GM19351 (cell line): ENCODE measurements at regions not wholly inside any gene's neighbourhood (a gene's known extent, or its start where the extent isn't known, plus 50 kb on each side); places are given as distances from the start of the nearest gene placed in this dataset.
"Not testable (repeated sequence)": the region's sequence is repeated elsewhere in the genome, so short reads cannot be mapped to it uniquely, and the experiment has no call there.

Experiments
- ATAC-seq: cut with Tn5 transposase; IDR thresholded peaks from one replicate; pipeline ENCODE4 v1.9.1; 2021; ENCODE audit warnings: mild to moderate bottlenecking, moderate library complexity; ENCODE audit not compliant: unreplicated experiment

- no peak for ATAC-seq
Observed at GRCh38 chr6:26173836-26174145, 86.6 kb downstream of the HFE start.

DNA sequence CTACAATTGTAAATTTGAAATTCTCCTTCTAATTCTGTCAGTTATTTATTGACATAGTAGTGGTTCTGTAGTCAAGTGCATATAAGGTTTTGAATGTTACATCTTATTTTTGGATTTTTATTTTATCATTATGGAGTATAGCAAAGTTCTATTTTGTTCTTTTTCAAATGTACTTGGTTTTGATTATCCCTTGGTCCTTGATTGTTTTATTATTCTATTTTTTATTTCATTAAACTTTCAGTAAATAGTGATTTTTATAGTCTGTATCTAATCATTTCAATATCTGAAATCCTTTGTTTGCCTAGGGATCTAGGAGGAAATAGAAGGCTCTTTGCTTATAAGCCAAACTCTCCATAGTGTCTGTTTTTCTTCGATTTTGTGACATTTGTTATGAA is 87.8 kb downstream of the HFE start:
- no peak for ATAC-seq

DNA sequence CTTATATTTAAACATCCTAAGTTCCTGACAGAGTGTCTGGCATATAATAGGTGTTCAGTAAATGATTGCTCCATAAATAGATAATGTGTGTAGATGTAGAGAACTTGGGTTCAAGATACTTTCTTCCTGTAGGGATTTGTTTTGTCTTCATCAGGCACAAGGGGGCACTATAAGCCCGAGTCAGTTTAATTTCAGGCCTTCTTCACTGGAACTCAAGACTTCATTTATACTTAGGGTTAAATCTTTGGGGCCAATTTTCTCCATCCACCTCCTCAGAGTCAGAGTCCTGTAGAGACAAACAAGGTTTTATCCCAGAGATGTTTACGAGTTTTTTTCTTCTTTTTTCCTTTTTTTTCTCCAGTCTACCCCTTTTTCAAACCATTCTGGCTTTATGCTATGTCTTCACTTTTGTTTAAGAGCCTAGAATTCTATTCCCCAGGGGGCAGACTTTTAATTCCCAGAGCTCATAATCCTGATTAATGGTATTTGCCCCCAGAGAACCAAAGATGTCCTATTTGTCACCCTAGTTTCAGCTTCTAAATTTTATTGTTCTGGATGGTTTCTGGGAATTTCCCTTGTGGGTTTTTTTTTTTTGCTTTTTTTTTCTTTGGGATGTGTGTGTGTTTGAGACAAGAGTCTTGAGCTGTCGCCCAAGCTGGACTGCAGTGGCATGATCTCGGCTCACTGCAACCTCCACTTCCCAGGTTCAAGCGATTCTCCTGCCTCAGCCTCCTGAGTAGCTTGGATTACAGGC is 88.4 kb downstream of the HFE start:
- no peak for ATAC-seq

DNA sequence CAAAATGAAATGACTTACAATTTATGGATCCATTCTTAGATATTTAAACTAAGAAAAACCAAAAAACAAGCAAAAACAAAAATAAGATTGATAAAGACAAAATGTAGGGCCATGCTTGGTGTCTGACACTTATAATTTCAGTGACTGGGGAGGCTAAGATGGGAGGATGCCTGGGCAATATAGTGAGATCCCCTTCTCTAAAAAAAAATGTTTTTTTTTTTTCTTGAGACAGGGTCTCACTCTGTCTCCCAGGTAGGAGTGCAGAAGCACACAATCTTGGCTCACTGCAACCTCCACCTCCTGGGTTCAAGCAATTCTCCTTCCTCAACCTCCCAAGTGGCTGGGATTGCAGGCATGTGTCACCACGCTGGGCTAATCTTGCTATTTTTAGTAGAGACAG is 92.4 kb downstream of the HFE start:
- no peak for ATAC-seq

DNA sequence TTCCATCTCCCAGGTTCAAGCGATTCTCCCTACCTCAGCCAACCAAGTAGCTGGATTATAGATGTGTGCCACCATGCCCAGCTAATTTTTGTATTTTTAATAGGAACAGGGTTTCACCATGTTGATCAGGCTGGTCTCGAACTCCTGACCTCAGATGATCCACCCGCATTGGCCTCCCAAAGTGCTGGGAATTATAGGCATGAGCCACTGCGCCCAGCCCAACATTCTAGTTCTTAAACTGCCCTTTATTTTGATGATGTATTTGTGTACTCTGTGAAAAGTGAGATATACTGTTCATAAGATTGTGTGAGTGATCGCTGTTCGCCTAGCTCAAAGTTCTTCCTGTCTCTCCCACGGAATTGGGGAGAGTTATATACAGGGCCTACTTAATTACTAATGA is 93.1 kb downstream of the HFE start:
- no peak for ATAC-seq

- no peak for ATAC-seq
Observed at GRCh38 chr6:26183237-26183580, 96.0 kb downstream of the HFE start.

- ATAC-seq: no peak
Observed at GRCh38 chr6:26183581-26184366, 96.5 kb downstream of the HFE start.

DNA sequence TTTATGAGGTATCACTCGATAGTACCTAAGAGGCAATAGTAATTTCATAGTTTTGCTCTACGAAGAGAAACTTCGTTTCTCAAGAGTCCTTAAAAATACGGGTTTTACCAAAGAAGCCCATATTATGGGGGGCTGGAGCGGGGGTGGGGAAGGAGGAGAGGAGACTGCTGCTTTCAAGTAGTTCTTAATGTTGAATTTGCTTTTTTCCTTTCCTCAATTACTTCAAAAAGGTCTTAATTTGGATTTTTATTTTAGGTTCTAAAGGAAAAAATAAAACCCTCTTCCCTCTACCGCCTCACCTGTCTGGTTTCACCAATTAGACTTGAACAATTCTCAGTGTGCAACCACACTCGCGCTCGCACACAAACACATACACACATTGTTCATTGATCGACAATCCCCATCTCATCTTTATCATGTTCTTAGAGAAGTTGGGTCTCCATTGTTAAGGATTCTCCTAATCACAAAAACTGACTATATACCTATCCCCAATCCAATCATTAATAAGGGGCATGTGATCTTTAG is 97.2 kb downstream of the HFE start:
- ATAC-seq: no peak

- no peak for ATAC-seq
Observed at GRCh38 chr6:26185004-26185403, 97.8 kb downstream of the HFE start.

DNA sequence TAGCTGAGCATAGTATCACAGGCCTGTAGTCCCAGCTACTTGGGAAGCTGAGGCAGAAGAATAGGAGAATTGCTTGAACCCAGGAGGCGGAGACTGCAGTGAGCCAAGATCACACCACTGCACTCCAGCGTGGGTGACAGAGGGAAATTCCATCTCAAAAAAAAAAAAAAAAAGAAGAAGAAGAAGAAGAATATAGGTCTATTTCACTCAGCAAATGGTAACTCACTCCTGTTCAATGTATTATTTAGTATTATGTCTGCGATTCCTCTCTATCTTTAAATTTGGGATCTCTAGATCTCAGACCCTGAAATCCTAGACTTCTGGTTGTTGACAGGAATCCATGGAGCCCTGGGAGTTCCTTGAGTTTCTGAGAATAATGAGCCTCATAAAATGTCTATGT is 98.6 kb downstream of the HFE start:
- ATAC-seq: no peak

DNA sequence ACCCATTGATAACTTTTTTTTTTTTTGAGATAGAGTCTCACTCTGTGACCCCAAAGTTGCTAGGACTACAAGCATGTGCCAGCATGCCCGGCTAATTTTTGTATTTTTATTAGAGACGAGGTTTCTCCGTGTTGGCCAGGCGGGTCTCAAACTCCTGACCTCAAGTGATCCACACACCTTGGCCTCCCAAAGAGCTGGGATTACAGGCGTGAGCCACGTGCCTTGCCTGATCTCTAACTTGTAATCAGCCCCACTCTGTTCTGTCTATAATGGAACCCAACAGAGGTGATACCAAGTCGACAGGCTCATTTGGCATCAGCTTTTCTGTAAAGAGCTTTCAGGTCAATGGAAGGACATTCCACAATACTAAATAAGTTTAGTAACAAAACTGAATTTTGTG is 99.4 kb downstream of the HFE start:
- ATAC-seq: no peak

GRCh38 chr6:26187292-26187691 is 100.1 kb downstream of the HFE start:
- ATAC-seq: no peak

- peak; percentile 37 for ATAC-seq
Observed at GRCh38 chr6:26187981-26188635, 100.9 kb downstream of the HFE start.

DNA sequence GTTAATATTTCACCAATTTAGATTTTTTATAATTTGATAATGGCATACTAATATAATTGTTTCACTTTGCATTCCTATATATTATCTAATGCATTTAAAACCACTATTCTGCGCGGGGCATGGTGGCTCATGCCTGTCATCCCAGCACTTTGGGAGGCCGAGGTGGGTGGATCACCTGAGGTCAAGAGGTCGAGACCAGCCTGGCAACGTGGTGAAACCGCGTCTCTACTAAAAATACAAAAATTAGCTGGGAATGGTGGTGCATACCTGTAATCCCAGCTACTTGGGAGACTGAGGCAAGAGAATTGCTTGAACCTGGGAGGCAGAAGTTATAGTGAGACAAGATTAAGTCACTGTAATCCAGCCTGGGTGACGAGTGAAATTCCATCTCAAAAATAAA is 104.3 kb downstream of the HFE start:
- ATAC-seq: not testable (repeated sequence)

DNA sequence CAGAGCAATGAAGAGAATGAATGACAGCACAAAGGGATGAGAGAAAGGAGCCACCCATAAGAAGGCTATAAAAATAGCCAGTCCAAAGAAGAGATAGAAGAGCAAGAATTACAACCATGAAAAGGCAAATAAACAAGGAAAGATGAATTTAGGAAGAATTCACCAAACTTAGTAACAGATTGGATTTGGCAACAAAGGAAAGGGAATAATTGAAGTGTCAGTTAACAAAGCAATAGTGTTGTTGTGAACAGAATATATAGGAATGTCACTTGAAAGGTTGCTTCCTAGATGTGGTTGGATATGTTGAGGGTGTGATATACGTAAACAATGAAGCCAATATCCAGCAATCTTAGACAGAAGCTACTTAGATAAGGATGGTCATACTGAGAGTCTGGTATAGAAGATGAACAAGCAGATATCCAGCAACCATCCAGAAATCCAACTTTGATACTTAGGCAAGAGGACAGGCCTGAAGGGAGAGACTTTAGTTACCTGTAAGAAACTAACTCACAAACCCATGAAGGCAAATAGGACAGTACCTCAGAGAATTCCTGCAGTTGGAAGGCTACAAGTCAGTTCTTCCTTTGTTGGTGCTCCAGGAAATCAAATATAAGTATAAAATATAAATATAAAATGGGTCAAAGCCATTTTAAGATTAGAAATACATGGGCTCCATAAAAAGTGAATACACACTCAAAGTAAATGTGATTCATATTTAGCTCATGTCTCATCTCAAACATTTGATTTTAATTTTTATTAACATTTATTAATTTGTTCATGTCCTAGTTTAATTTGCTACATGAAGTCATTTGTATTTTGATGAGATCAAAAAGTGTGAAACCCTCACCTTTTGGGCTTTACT is 106.5 kb downstream of the HFE start:
- no peak for ATAC-seq

DNA sequence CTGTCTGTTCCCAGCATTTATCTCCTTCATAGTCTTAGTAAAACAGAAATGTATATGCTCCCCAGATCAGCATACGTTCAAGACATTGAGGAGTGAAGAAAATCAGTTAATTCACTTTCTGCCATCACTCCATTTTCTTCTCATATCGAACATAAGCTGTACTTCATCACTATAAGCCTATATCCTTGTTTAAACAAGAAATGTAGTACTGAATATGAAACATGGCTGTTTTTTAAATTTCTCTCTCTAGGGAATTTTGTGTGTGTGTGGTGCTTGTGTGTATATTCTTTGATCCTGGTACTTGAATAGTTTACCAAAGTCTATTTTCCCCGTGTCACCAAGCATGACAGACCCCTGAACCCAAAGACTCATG is 107.1 kb downstream of the HFE start:
- ATAC-seq: no peak

DNA sequence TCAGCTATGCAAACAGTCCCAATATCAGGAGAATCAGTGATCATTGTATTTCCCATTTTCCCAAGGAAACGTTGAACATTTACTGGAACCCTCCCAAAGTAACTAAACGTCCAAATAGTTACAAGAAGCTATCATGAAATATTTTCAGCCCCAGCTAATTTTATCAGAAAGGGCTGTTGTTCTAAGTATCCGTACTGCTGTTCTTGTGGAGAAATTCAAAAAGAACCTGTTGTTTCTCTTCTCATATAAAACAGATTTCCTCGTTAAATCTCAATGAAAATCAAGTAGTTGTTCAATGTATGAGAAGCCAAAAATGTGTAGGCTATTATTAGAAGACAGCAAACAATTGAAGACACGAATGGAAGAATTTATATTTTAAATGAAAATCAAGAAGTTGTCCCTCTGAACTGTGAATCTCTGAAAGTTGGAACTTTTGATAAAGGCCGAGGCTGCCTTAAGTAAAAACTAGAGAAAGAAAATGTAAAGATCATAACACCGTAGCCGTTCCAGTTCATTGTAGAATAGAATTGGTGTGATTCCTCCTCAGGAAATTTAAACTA is 107.7 kb downstream of the HFE start:
- no peak for ATAC-seq

DNA sequence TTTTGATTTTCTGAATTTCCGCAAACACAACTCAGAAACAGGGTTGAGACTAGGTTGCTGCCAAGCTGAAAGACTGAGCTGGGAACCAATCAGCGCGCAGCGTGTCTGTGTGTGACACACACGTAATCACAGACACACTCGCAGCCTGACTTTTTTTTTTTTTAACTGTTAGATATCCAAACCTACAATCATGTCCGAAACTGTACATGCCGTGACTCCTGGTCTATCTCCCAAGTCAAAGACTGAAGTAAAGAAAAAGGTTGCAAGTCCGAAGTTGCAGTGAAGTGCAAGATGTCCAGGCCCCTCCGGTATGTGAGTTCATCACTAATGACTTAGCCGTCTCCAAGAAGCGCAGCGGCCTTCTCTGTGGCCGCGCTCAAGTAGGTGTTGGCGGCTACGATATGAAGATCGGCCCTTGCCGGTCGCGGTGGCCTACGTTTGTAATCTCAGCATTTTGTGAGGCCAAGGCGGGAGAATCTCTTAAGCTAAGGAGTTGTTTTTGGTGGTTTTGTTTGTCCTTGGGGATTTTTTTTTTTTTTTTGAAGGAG is 108.2 kb downstream of the HFE start:
- peak; percentile 33 for ATAC-seq

GRCh38 chr6:26195924-26196845 is 109.0 kb downstream of the HFE start:
- no peak for ATAC-seq
